ENCODE measurements at regions not wholly inside any gene's neighbourhood (a gene's known extent, or its start where the extent isn't known, plus 50 kb on each side); places are given as distances from the start of the nearest gene placed in this dataset.
A peak's percentile ranks its signal among the peaks of the same experiment; 100 is the strongest.

DNA sequence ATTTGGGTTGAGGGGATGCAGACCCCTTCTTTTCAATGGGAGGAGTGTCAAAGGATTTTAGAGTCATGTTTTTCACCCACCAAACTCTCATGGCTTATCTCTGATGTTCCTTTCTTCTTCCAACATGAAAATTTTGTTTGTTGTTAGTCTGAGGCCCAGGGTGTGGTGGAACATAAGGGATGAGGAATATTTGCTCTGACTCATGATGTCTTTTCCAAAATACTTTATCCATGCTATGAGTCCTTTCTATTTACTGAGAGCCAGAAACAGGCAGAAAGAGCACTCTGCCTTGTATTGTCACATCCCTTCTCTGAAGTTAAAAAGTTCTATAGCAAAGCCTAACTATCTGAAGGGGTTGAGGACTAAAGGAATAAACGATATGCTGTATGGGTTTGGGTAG is 61.6 kb upstream of the GYPA start:
- WGBS (ENCODE audit: insufficient coverage, low lambda C conversion rate) = no CpG with 5 or more reads among the region's 1 CpG
- no peaks in the 10 kb centered on the region for H3K9me3 ChIP-seq (ENCODE audit: control insufficient read depth, low read depth, low read length)
- no peaks in the 10 kb centered on the region for H3K27me3 ChIP-seq (ENCODE audit: control insufficient read depth, insufficient read depth, low read length)
- H3K36me3 ChIP-seq (ENCODE audit: control insufficient read depth, insufficient read depth, low read length) = no peaks in the 10 kb centered on the region
- H3K4me3 ChIP-seq (ENCODE audit: low read length) = no peak overlapping the region
- no peak overlapping the region for H3K27ac ChIP-seq (ENCODE audit: low read length)
- DNase-seq = no peak
- no peaks in the 10 kb centered on the region for H3K4me1 ChIP-seq (ENCODE audit: control insufficient read depth, insufficient read depth, low read length)

- Histone ChIP-seq H3K36me3 (ENCODE audit: control insufficient read depth, insufficient read depth, low read length) (no peaks in the 10 kb centered on the region), H3K27ac (ENCODE audit: low read length) (no peak overlapping the region), H3K9me3 (ENCODE audit: control insufficient read depth, low read depth, low read length) (no peaks in the 10 kb centered on the region), H3K4me3 (ENCODE audit: low read length) (no peak overlapping the region), H3K4me1 (ENCODE audit: control insufficient read depth, insufficient read depth, low read length) (no peaks in the 10 kb centered on the region), H3K27me3 (ENCODE audit: control insufficient read depth, insufficient read depth, low read length) (no peaks in the 10 kb centered on the region)
- 75% methylated on average over 1 of the region's 2 CpGs for WGBS (ENCODE audit: insufficient coverage, low lambda C conversion rate)
- no peak for DNase-seq
These were observed 62.6 kb upstream of the GYPA start for GRCh38 chr4:144203155-144203554.

DNA sequence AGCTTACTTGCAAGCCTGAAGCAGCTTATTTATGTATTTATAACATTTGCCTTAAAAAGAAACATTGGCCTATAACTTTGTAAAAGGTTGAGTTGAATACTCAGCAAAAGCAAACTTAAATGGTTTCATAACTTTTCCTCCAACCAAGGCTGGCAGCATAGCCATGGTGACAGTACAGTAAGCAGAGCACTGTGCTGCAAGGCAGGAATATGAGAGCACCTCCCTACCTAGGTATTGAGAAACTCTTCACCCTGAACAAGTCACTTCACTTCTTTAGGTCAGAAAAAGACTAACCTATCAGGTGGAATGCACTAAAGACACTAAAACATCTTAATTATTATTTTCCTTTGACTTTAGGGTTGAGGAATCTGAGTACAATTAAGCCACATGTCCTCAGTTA is 63.9 kb upstream of the GYPA start:
- Histone ChIP-seq H3K4me1 (ENCODE audit: control insufficient read depth, insufficient read depth, low read length) (no peaks in the 10 kb centered on the region), H3K4me3 (ENCODE audit: low read length) (no peak overlapping the region), H3K27me3 (ENCODE audit: control insufficient read depth, insufficient read depth, low read length) (no peaks in the 10 kb centered on the region), H3K27ac (ENCODE audit: low read length) (no peak overlapping the region), H3K9me3 (ENCODE audit: control insufficient read depth, low read depth, low read length) (no peaks in the 10 kb centered on the region), H3K36me3 (ENCODE audit: control insufficient read depth, insufficient read depth, low read length) (no peaks in the 10 kb centered on the region)
- peak in 1 of 2 donors; percentile 3 for DNase-seq

DNA sequence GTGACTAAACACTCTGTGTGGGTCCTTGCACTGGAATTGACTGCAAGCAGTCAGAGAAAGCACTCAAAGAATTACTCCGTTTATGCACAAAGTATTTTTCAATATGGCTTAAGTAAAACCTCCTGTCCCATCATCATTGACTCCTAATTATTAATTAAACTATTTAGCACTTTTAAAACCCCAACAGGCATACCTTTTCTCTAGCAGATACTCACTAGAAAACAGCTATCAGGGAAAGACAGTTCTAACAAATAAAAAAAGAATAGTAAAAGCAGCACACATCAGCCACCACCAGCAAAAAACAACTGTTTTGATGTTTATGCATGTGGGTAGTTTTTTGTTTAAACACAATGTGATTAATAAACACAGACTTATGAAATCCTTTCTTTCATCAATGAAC is 66.2 kb upstream of the GYPA start:
- no peaks in the 10 kb centered on the region for H3K36me3 ChIP-seq (ENCODE audit: control insufficient read depth, insufficient read depth, low read length)
- H3K4me3 ChIP-seq (ENCODE audit: low read length) = no peak overlapping the region
- WGBS (ENCODE audit: insufficient coverage, low lambda C conversion rate) = no CpG with 5 or more reads among the region's 1 CpG
- H3K9me3 ChIP-seq (ENCODE audit: control insufficient read depth, low read depth, low read length) = no peaks in the 10 kb centered on the region
- H3K27ac ChIP-seq (ENCODE audit: low read length) = no peak overlapping the region
- H3K4me1 ChIP-seq (ENCODE audit: control insufficient read depth, insufficient read depth, low read length) = no peaks in the 10 kb centered on the region
- no peaks in the 10 kb centered on the region for H3K27me3 ChIP-seq (ENCODE audit: control insufficient read depth, insufficient read depth, low read length)
- DNase-seq = no peak

- Histone ChIP-seq H3K9me3 (ENCODE audit: control insufficient read depth, low read depth, low read length) (no peaks in the 10 kb centered on the region), H3K36me3 (ENCODE audit: control insufficient read depth, insufficient read depth, low read length) (no peaks in the 10 kb centered on the region), H3K27ac (ENCODE audit: low read length) (no peak overlapping the region), H3K4me1 (ENCODE audit: control insufficient read depth, insufficient read depth, low read length) (no peaks in the 10 kb centered on the region), H3K4me3 (ENCODE audit: low read length) (no peak overlapping the region), H3K27me3 (ENCODE audit: control insufficient read depth, insufficient read depth, low read length) (no peaks in the 10 kb centered on the region)
- DNase-seq = no peak
- 80% methylated on average over 1 of the region's 2 CpGs for WGBS (ENCODE audit: insufficient coverage, low lambda C conversion rate)
These were observed 67.6 kb upstream of the GYPA start for GRCh38 chr4:144208074-144208473.

DNA sequence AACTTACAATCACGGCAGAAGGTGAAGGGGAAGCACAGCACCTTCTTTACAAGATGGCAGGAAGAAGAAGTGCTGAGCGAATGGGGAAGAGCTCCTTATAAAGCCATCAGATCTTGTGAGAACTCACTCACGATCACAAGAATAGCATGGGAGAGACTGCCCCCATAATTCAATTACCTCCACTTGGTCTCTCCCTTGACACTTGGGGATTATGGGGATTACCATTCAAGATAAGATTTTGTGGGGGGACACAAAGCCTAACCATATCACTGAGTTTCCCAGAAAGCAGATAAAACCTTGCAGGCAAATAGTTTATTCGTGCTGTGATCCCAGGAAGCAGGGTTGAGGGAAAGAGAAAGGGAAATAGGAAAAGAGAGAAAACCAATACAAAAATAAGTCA is 69.0 kb upstream of the GYPA start:
- no peaks in the 10 kb centered on the region for H3K9me3 ChIP-seq (ENCODE audit: control insufficient read depth, low read depth, low read length)
- no peak for DNase-seq
- H3K27me3 ChIP-seq (ENCODE audit: control insufficient read depth, insufficient read depth, low read length) = no peaks in the 10 kb centered on the region
- H3K4me1 ChIP-seq (ENCODE audit: control insufficient read depth, insufficient read depth, low read length) = no peaks in the 10 kb centered on the region
- no peak overlapping the region for H3K27ac ChIP-seq (ENCODE audit: low read length)
- no peak overlapping the region for H3K4me3 ChIP-seq (ENCODE audit: low read length)
- no peaks in the 10 kb centered on the region for H3K36me3 ChIP-seq (ENCODE audit: control insufficient read depth, insufficient read depth, low read length)
- no CpG with 5 or more reads among the region's 4 CpGs for WGBS (ENCODE audit: insufficient coverage, low lambda C conversion rate)

GRCh38 chr4:144213371-144213770 is 72.9 kb upstream of the GYPA start:
- Histone ChIP-seq H3K27ac (ENCODE audit: low read length) (no peak overlapping the region), H3K4me1 (ENCODE audit: control insufficient read depth, insufficient read depth, low read length) (no peaks in the 10 kb centered on the region), H3K9me3 (ENCODE audit: control insufficient read depth, low read depth, low read length) (no peaks in the 10 kb centered on the region), H3K27me3 (ENCODE audit: control insufficient read depth, insufficient read depth, low read length) (no peaks in the 10 kb centered on the region), H3K36me3 (ENCODE audit: control insufficient read depth, insufficient read depth, low read length) (no peaks in the 10 kb centered on the region), H3K4me3 (ENCODE audit: low read length) (no peak overlapping the region)
- WGBS (ENCODE audit: insufficient coverage, low lambda C conversion rate) = 95% methylated on average over 3 of the region's 4 CpGs
- DNase-seq = no peak

DNA sequence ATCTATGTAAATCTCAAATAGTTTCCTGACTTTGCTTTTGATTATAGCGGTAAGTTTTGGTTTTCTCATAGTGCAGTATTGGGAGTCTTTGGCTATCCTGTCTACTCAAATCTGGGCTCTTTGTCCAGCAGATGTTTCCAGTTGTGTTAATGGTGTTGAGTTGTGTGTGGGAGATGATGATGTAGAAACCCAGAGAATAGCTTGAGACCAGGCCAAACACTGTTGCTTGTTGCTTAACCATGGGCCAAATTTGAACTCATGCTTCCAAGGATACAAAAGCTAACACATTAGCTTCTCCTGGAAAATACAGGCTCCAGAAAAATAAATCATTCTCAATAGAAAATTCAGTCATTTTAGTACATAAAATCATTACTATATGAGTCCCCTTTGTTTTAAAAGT is 82.6 kb upstream of the GYPA start:
- Histone ChIP-seq H3K27ac (ENCODE audit: low read length) (no peak overlapping the region), H3K9me3 (ENCODE audit: control insufficient read depth, low read depth, low read length) (no peaks in the 10 kb centered on the region), H3K36me3 (ENCODE audit: control insufficient read depth, insufficient read depth, low read length) (no peaks in the 10 kb centered on the region), H3K27me3 (ENCODE audit: control insufficient read depth, insufficient read depth, low read length) (no peaks in the 10 kb centered on the region), H3K4me1 (ENCODE audit: control insufficient read depth, insufficient read depth, low read length) (no peaks in the 10 kb centered on the region), H3K4me3 (ENCODE audit: low read length) (no peak overlapping the region)
- no peak for DNase-seq
- no CpG with 5 or more reads among the region's 1 CpG for WGBS (ENCODE audit: insufficient coverage, low lambda C conversion rate)

DNA sequence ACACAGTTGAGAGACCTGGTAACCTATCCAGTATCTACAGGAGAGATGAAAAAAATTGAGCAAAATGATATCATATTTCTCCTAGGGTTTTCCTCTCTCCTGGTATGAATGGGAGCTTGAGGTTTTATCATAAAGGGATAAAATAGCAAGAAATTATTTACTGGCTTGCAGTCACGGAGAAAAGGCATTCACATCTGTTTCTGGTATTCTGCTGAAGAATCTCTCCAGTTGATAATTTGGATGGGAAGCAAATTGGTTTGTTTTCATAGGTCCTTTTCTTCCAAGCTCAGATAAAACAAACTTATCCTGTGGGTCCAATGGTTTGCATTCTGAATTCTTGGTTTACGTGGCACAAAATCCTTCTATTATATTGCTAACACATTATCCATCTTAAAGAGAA is 83.1 kb upstream of the GYPA start:
- H3K9me3 ChIP-seq (ENCODE audit: control insufficient read depth, low read depth, low read length) = no peaks in the 10 kb centered on the region
- H3K27ac ChIP-seq (ENCODE audit: low read length) = no peak overlapping the region
- H3K27me3 ChIP-seq (ENCODE audit: control insufficient read depth, insufficient read depth, low read length) = no peaks in the 10 kb centered on the region
- no peaks in the 10 kb centered on the region for H3K4me1 ChIP-seq (ENCODE audit: control insufficient read depth, insufficient read depth, low read length)
- DNase-seq = no peak
- 50% methylated on average over 1 of the region's 2 CpGs for WGBS (ENCODE audit: insufficient coverage, low lambda C conversion rate)
- H3K36me3 ChIP-seq (ENCODE audit: control insufficient read depth, insufficient read depth, low read length) = no peaks in the 10 kb centered on the region
- no peak overlapping the region for H3K4me3 ChIP-seq (ENCODE audit: low read length)

GRCh38 chr4:144259285-144259684 is 118.8 kb upstream of the GYPA start:
- no peak overlapping the region for H3K27ac ChIP-seq (ENCODE audit: low read length)
- no peaks in the 10 kb centered on the region for H3K36me3 ChIP-seq (ENCODE audit: control insufficient read depth, insufficient read depth, low read length)
- no peak overlapping the region for H3K4me3 ChIP-seq (ENCODE audit: low read length)
- H3K9me3 ChIP-seq (ENCODE audit: control insufficient read depth, low read depth, low read length) = peaks cover 4% of the 10 kb centered on the region
- no peaks in the 10 kb centered on the region for H3K27me3 ChIP-seq (ENCODE audit: control insufficient read depth, insufficient read depth, low read length)
- no peaks in the 10 kb centered on the region for H3K4me1 ChIP-seq (ENCODE audit: control insufficient read depth, insufficient read depth, low read length)
- DNase-seq = no peak
- WGBS (ENCODE audit: insufficient coverage, low lambda C conversion rate) = no CpG with 5 or more reads among the region's 1 CpG

DNA sequence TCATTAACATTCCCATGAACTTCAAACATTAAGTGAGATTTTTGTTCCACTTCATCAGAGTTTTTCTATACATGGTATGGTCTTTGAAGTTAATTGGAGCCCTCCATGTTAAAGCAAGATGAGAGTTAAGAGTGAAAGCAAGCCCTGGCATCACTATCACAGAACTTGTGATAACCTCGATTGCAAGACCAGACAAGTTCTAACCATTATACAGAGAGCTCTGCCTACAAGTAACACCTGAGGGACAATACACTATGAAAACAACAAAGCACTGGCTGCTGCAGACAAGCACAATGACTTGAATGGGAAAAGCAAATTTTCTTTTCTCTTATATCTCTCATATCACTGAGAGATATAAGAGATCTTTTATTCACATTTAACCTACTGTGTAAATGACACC is 126.6 kb upstream of the GYPA start:
- no peak for DNase-seq
- no peaks in the 10 kb centered on the region for H3K4me1 ChIP-seq (ENCODE audit: control insufficient read depth, insufficient read depth, low read length)
- H3K27me3 ChIP-seq (ENCODE audit: control insufficient read depth, insufficient read depth, low read length) = no peaks in the 10 kb centered on the region
- no peaks in the 10 kb centered on the region for H3K9me3 ChIP-seq (ENCODE audit: control insufficient read depth, low read depth, low read length)
- no peak overlapping the region for H3K27ac ChIP-seq (ENCODE audit: low read length)
- H3K36me3 ChIP-seq (ENCODE audit: control insufficient read depth, insufficient read depth, low read length) = no peaks in the 10 kb centered on the region
- no peak overlapping the region for H3K4me3 ChIP-seq (ENCODE audit: low read length)
- WGBS (ENCODE audit: insufficient coverage, low lambda C conversion rate) = no CpG with 5 or more reads among the region's 1 CpG

All from large intestine (tissue), 3 donors.